Activated T-cell treated with anti-CD3 and anti-CD28 coated beads, Interleukin-2, amount 50 U/mL, for 72 hours (primary cell): ENCODE measurements at regions not wholly inside any gene's neighbourhood (a gene's known extent, or its start where the extent isn't known, plus 50 kb on each side); places are given as distances from the start of the nearest gene placed in this dataset.

Experiments
- ATAC-seq, 2 donors: fragments of 150-1000 bp; cut with Tn5 transposase; replicated peaks in 1 of 2; 2 replicates each; pipeline ENCODE4 v1.10.0; 2021; ENCODE audit warnings: moderate library complexity in 2 of 2, mild to moderate bottlenecking in 1 of 2
- DNase-seq, 2 donors: peaks; one replicate each; pipeline ENCODE4 v3.0.0; 2021 to 2022; ENCODE audit warnings: mixed read lengths in 1 of 2
- H3K27ac Mint-ChIP-seq: one replicate; pipeline ENCODE4 v1.8.0; 2022; ENCODE audit warnings: mild to moderate bottlenecking, moderate library complexity, mixed read lengths
- H3K27me3 Mint-ChIP-seq: one replicate; pipeline ENCODE4 v1.8.0; 2022; ENCODE audit warnings: low read depth, mixed read lengths
- H3K36me3 Mint-ChIP-seq, 2 donors: one replicate each; pipeline ENCODE4 v1.8.0; 2022; ENCODE audit warnings: mixed read lengths in 2 of 2, mild to moderate bottlenecking in 1 of 2; ENCODE audit not compliant: insufficient read depth in 2 of 2
- H3K4me1 Mint-ChIP-seq: one replicate; pipeline ENCODE4 v1.8.0; 2022; ENCODE audit warnings: low read depth, mixed read lengths
- H3K4me3 Mint-ChIP-seq, 2 donors: one replicate each; pipeline ENCODE4 v1.8.0; 2022; ENCODE audit warnings: mild to moderate bottlenecking in 2 of 2, mixed read lengths in 2 of 2, moderate library complexity in 2 of 2
- H3K9me3 Mint-ChIP-seq, 2 donors: one replicate each; pipeline ENCODE4 v1.8.0; 2022; ENCODE audit warnings: mixed read lengths in 2 of 2

DNA sequence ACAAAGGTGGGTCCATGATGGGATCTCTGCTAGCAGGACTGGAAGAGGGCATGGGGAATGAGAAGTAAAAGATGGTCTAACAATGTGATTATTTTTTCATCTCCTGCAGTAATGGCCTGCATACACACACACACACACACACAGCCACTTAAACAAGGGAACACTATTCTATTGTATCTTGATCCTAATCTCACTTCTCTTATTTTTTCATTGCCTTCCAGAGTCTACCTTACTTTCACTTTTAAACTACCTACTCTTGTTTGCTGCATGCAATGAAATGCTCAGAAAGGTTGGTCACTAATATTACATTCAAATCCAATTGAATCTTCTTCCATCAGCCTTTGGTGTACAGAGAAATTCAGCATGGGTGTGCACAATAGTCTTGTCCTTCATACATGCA lies 853.8 kb downstream of the IGSF11 start:
- Mint-ChIP-seq H3K4me1 (no peaks in the 10 kb centered on the region), H3K27ac (no peak overlapping the region), H3K9me3 (peaks cover 0 to 6% of the 10 kb centered on the region in 2 donors), H3K27me3 (no peaks in the 10 kb centered on the region), H3K4me3 (no peak overlapping the region), H3K36me3 (no peaks in the 10 kb centered on the region)
- ATAC-seq: no peak
- DNase-seq: no peak

- H3K9me3 Mint-ChIP-seq: peaks cover 0 to 7% of the 10 kb centered on the region in 2 donors
- no peak for DNase-seq
- H3K36me3 Mint-ChIP-seq: no peaks in the 10 kb centered on the region
- H3K4me3 Mint-ChIP-seq: no peak overlapping the region
- H3K27ac Mint-ChIP-seq: no peak overlapping the region
- no peaks in the 10 kb centered on the region for H3K27me3 Mint-ChIP-seq
- ATAC-seq: no peak
- H3K4me1 Mint-ChIP-seq: no peaks in the 10 kb centered on the region
These were observed 853.4 kb downstream of the IGSF11 start for GRCh38 chr3:118181274-118181673.

GRCh38 chr3:118186051-118186450 lies 848.6 kb downstream of the IGSF11 start:
- DNase-seq: no peak
- no peak for ATAC-seq
- H3K27ac Mint-ChIP-seq: no peak overlapping the region
- H3K4me3 Mint-ChIP-seq: no peak overlapping the region
- H3K27me3 Mint-ChIP-seq: no peaks in the 10 kb centered on the region
- peaks cover 3 to 9% of the 10 kb centered on the region in 2 donors for H3K9me3 Mint-ChIP-seq
- no peaks in the 10 kb centered on the region for H3K36me3 Mint-ChIP-seq
- H3K4me1 Mint-ChIP-seq: no peaks in the 10 kb centered on the region

- H3K36me3 Mint-ChIP-seq: peaks cover 0 to under 1% of the 10 kb centered on the region in 2 donors
- H3K4me1 Mint-ChIP-seq: no peaks in the 10 kb centered on the region
- no peak overlapping the region for H3K27ac Mint-ChIP-seq
- no peaks in the 10 kb centered on the region for H3K27me3 Mint-ChIP-seq
- H3K9me3 Mint-ChIP-seq: peaks cover 3 to 15% of the 10 kb centered on the region in 2 donors
- DNase-seq (no peak), ATAC-seq (no peak)
- H3K4me3 Mint-ChIP-seq: no peak overlapping the region
These were observed 847.4 kb downstream of the IGSF11 start for GRCh38 chr3:118187221-118187620.

DNA sequence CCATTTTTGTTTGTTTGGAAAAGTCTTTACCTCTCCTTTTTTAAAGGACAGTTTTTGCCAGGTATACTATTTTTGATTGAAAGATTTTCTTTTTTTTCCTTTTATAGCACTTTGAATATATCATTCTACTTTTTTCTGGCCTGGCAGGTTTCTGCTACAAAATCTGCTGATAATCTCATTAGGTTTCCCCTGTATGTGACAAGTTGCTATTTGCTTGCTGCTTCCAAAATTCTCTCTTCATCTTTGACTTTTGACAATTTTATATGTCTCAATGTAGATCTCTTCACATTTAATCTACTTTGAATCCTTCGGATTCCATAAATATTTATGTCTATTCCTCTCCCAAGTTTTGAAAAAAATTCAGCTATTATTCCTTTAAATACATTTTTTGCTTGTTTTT lies 838.5 kb downstream of the IGSF11 start:
- no peaks in the 10 kb centered on the region for H3K4me1 Mint-ChIP-seq
- DNase-seq (no peak), ATAC-seq (no peak)
- H3K27me3 Mint-ChIP-seq: no peaks in the 10 kb centered on the region
- no peak overlapping the region for H3K4me3 Mint-ChIP-seq
- H3K27ac Mint-ChIP-seq: peak overlapping the region; percentile 33
- H3K36me3 Mint-ChIP-seq: peaks cover 2% of the 10 kb centered on the region in 2 donors
- peaks cover 18% of the 10 kb centered on the region in 2 donors for H3K9me3 Mint-ChIP-seq

- no peaks in the 10 kb centered on the region for H3K27me3 Mint-ChIP-seq
- no peak for ATAC-seq
- DNase-seq: no peak
- no peak overlapping the region for H3K4me3 Mint-ChIP-seq
- no peak overlapping the region for H3K27ac Mint-ChIP-seq
- peaks cover 8 to 18% of the 10 kb centered on the region in 2 donors for H3K9me3 Mint-ChIP-seq
- H3K36me3 Mint-ChIP-seq: peaks cover 0 to 2% of the 10 kb centered on the region in 2 donors
- H3K4me1 Mint-ChIP-seq: no peaks in the 10 kb centered on the region
These were observed 835.6 kb downstream of the IGSF11 start for GRCh38 chr3:118199044-118199443.

DNA sequence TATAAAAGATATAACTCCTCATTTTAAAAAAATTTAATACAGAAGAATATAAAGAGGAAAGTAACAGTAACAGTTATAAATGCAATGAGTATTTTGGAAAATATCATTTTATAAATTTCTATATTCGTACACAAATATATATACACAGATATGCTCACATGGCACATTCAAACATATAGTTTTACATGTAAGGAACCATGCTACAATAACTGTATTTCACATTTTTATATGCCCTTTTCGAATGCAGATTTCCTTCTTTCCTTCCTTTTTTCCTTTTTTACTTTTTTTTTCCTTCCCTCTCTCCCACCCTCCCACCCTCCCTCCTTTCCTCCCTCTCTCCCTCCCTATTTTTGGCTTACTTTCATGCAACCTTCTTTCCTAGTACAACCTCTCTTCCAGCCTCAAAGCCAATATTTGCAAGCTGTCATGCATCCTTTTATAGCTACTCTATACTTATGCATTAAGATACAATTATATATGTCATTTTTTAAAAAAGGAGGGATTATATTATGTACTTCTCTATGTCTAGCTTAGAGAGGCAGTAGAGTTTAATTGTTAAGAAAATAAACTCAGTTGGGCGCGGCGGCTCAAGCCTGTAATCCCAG lies 830.5 kb downstream of the IGSF11 start:
- Mint-ChIP-seq H3K4me3 (no peak overlapping the region), H3K9me3 (peaks cover 4 to 11% of the 10 kb centered on the region in 2 donors), H3K4me1 (no peaks in the 10 kb centered on the region), H3K27ac (no peak overlapping the region), H3K36me3 (no peaks in the 10 kb centered on the region), H3K27me3 (no peaks in the 10 kb centered on the region)
- ATAC-seq (no peak), DNase-seq (no peak)

DNA sequence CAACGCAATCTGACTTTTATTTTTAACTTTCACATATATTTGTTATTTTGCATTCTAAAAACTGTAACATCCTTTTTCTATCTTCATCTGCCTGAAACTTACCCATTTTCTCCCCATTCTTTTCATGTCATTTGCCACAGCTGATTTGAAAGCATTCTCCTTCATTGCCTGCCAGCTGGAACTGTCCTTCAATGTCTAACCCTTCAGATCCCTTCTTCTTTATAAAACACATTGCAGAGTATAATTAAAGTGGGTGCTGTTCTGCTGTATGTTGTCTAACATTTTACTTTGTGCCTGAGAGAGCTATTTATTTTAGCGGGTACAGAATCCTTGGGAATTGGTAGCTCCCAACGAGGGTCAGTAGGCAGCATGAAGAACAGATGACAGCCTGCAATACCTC lies 827.4 kb downstream of the IGSF11 start:
- Mint-ChIP-seq H3K27me3 (no peaks in the 10 kb centered on the region), H3K27ac (no peak overlapping the region), H3K9me3 (peaks cover 4 to 6% of the 10 kb centered on the region in 2 donors), H3K36me3 (no peaks in the 10 kb centered on the region), H3K4me3 (no peak overlapping the region), H3K4me1 (no peaks in the 10 kb centered on the region)
- no peak for DNase-seq
- no peak for ATAC-seq

DNA sequence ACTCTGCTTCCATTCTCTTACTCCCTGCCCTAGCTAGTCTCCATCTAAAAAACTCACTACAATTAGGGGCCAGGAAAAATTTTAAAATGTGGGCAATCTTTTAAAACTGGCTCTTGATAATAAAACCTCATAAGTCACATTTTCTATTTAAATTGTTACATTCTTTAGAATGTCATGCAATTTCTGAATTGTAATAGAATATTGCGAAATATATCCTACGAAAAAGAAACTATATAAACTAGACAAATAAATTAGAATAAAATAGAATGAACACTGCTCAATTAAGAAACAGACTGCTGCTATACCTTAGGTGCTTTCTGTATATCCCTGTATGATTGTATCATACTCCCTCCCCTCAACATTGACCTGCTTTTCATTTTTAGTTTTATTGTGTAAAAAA lies 826.0 kb downstream of the IGSF11 start:
- Mint-ChIP-seq H3K4me3 (no peak overlapping the region), H3K27ac (no peak overlapping the region)

GRCh38 chr3:118213892-118214291 lies 820.8 kb downstream of the IGSF11 start:
- Mint-ChIP-seq H3K9me3 (peaks cover 2 to 8% of the 10 kb centered on the region in 2 donors), H3K4me1 (no peaks in the 10 kb centered on the region), H3K27me3 (no peaks in the 10 kb centered on the region), H3K27ac (no peak overlapping the region), H3K36me3 (no peaks in the 10 kb centered on the region), H3K4me3 (no peak overlapping the region)
- no peak for DNase-seq
- no peak for ATAC-seq

More for the DNA sequence above, 826.0 kb downstream of the IGSF11 start:
- Mint-ChIP-seq H3K27me3 (no peaks in the 10 kb centered on the region), H3K4me1 (no peaks in the 10 kb centered on the region), H3K9me3 (peaks cover 4 to 5% of the 10 kb centered on the region in 2 donors), H3K36me3 (no peaks in the 10 kb centered on the region)
- ATAC-seq (no peak), DNase-seq (no peak)

- peaks cover 0 to 1% of the 10 kb centered on the region in 2 donors for H3K36me3 Mint-ChIP-seq
- H3K27ac Mint-ChIP-seq: no peak overlapping the region
- ATAC-seq (no peak), DNase-seq (no peak)
- peaks cover 6 to 15% of the 10 kb centered on the region in 2 donors for H3K9me3 Mint-ChIP-seq
- no peaks in the 10 kb centered on the region for H3K27me3 Mint-ChIP-seq
- H3K4me1 Mint-ChIP-seq: no peaks in the 10 kb centered on the region
- no peak overlapping the region for H3K4me3 Mint-ChIP-seq
These were observed 808.4 kb downstream of the IGSF11 start for GRCh38 chr3:118226206-118226605.

DNA sequence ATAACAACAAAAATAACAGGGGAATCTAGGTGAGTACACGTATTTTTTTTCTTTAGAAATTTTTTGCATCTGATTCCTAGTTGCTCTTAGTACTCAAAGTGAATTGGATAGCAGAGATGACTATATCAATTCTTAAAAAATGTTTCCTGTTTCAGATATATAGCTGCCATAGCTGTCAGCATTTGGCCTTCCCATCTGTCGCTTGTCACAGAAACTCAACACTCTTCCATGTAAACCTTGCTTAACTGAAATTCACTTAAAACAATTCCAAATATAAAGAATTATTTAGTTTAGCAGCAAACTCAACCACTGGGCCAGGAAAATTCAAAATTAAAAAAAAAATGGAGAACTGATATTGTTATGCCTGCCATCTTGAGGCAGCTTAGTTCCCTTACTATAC lies 807.5 kb downstream of the IGSF11 start:
- peaks cover 0 to 1% of the 10 kb centered on the region in 2 donors for H3K36me3 Mint-ChIP-seq
- no peak overlapping the region for H3K4me3 Mint-ChIP-seq
- peaks cover 6 to 15% of the 10 kb centered on the region in 2 donors for H3K9me3 Mint-ChIP-seq
- H3K4me1 Mint-ChIP-seq: no peaks in the 10 kb centered on the region
- no peak for DNase-seq
- H3K27ac Mint-ChIP-seq: no peak overlapping the region
- no peak for ATAC-seq
- no peaks in the 10 kb centered on the region for H3K27me3 Mint-ChIP-seq

DNA sequence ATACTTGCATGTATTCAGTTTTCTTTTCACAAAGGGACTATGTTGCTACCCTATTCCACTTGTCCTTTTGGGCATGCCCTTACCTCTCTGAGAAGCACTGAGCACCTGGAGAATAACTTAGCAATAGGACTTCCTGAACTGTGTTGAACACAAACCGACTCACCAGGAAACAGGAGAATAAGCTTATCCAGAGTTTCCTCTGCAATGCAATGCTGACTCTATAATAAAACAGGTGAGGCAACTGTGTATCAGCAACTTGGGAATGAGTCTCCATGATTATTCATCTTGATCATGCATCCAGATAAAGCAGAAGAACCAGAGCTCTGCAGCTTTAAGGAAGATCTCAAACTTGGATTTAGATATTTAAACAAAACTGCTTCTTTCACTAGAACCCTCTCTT lies 806.5 kb downstream of the IGSF11 start:
- ATAC-seq (no peak), DNase-seq (no peak)
- Mint-ChIP-seq H3K36me3 (peaks cover 0 to 1% of the 10 kb centered on the region in 2 donors), H3K4me1 (no peaks in the 10 kb centered on the region), H3K4me3 (no peak overlapping the region), H3K9me3 (peaks cover 12 to 16% of the 10 kb centered on the region in 2 donors), H3K27me3 (no peaks in the 10 kb centered on the region), H3K27ac (no peak overlapping the region)

GRCh38 chr3:118229196-118229595 lies 805.5 kb downstream of the IGSF11 start:
- DNase-seq (no peak), ATAC-seq (no peak)
- no peaks in the 10 kb centered on the region for H3K4me1 Mint-ChIP-seq
- H3K27me3 Mint-ChIP-seq: no peaks in the 10 kb centered on the region
- H3K4me3 Mint-ChIP-seq: no peak overlapping the region
- H3K9me3 Mint-ChIP-seq: peaks cover 12 to 13% of the 10 kb centered on the region in 2 donors
- no peak overlapping the region for H3K27ac Mint-ChIP-seq
- H3K36me3 Mint-ChIP-seq: peaks cover 0 to 1% of the 10 kb centered on the region in 2 donors
